KOPT-K1 (cell line): ENCODE measurements at regions not wholly inside any gene's neighbourhood (a gene's known extent, or its start where the extent isn't known, plus 50 kb on each side); places are given as distances from the start of the nearest gene placed in this dataset.
"Not testable (repeated sequence)": the region's sequence is repeated elsewhere in the genome, so short reads cannot be mapped to it uniquely, and the experiment has no call there.

Experiments used
- H3K27ac ChIP-seq: fragments of 200-600 bp; sonication (generic); 2 replicates; pipeline ENCODE4 v1.5.1; 2016; ENCODE audit warnings: antibody characterized with exemption, mild to moderate bottlenecking, low read depth, low read length; ENCODE audit not compliant: poor library complexity, severe bottlenecking
- H3K36me3 ChIP-seq: fragments of 200-600 bp; sonication (generic); 2 replicates; pipeline ENCODE4 v1.5.1; 2017; ENCODE audit warnings: antibody characterized with exemption, mild to moderate bottlenecking, low read length, moderate library complexity; ENCODE audit not compliant: insufficient read depth
- H3K9me3 ChIP-seq: fragments of 200-600 bp; sonication (generic); 2 replicates; pipeline ENCODE4 v1.5.1; 2017; ENCODE audit warnings: antibody characterized with exemption, low read length, mild to moderate bottlenecking; ENCODE audit not compliant: insufficient read depth, poor library complexity, severe bottlenecking

GRCh38 chr16:88167798-88168556 lies 214.8 kb upstream of the ZNF469 start:
- H3K27ac ChIP-seq, H3K36me3 ChIP-seq: not testable (repeated sequence)
- peaks cover 14% of the 10 kb centered on the region for H3K9me3 ChIP-seq

- peaks cover 15% of the 10 kb centered on the region for H3K9me3 ChIP-seq
- H3K27ac ChIP-seq, H3K36me3 ChIP-seq: not testable (repeated sequence)
These were observed 214.2 kb upstream of the ZNF469 start for GRCh38 chr16:88168557-88168949.

- H3K9me3 ChIP-seq: peaks cover 15% of the 10 kb centered on the region
- H3K27ac ChIP-seq, H3K36me3 ChIP-seq: not testable (repeated sequence)
These were observed 213.5 kb upstream of the ZNF469 start for GRCh38 chr16:88169136-88169830.

GRCh38 chr16:88169831-88170165 lies 213.0 kb upstream of the ZNF469 start:
- peaks cover 15% of the 10 kb centered on the region for H3K9me3 ChIP-seq
- not testable (repeated sequence) for H3K27ac ChIP-seq, H3K36me3 ChIP-seq

GRCh38 chr16:88170528-88170991 lies 212.2 kb upstream of the ZNF469 start:
- peaks cover 15% of the 10 kb centered on the region for H3K9me3 ChIP-seq
- no peak overlapping the region for H3K27ac ChIP-seq
- H3K36me3 ChIP-seq: no peaks in the 10 kb centered on the region

- not testable (repeated sequence) for H3K27ac ChIP-seq, H3K36me3 ChIP-seq
- peaks cover 15% of the 10 kb centered on the region for H3K9me3 ChIP-seq
These were observed 211.6 kb upstream of the ZNF469 start for GRCh38 chr16:88171126-88171525.

- H3K27ac ChIP-seq, H3K36me3 ChIP-seq: not testable (repeated sequence)
- H3K9me3 ChIP-seq: peaks cover 15% of the 10 kb centered on the region
These were observed 206.6 kb upstream of the ZNF469 start for GRCh38 chr16:88176184-88176583.

- not testable (repeated sequence) for H3K36me3 ChIP-seq, H3K27ac ChIP-seq
- H3K9me3 ChIP-seq: peaks cover 14% of the 10 kb centered on the region
These were observed 206.1 kb upstream of the ZNF469 start for GRCh38 chr16:88176591-88177180.

- not testable (repeated sequence) for H3K9me3 ChIP-seq, H3K27ac ChIP-seq, H3K36me3 ChIP-seq
These were observed 204.5 kb upstream of the ZNF469 start for GRCh38 chr16:88178251-88178650.

GRCh38 chr16:88178896-88179295 lies 203.9 kb upstream of the ZNF469 start:
- not testable (repeated sequence) for H3K36me3 ChIP-seq, H3K9me3 ChIP-seq, H3K27ac ChIP-seq

- H3K27ac ChIP-seq, H3K36me3 ChIP-seq, H3K9me3 ChIP-seq: not testable (repeated sequence)
These were observed 199.5 kb upstream of the ZNF469 start for GRCh38 chr16:88182967-88183881.

GRCh38 chr16:88184053-88184452 lies 198.7 kb upstream of the ZNF469 start:
- not testable (repeated sequence) for H3K9me3 ChIP-seq, H3K36me3 ChIP-seq, H3K27ac ChIP-seq

- not testable (repeated sequence) for H3K27ac ChIP-seq, H3K9me3 ChIP-seq
These were observed 198.0 kb upstream of the ZNF469 start for GRCh38 chr16:88184566-88185355.

GRCh38 chr16:88185406-88185805 lies 197.4 kb upstream of the ZNF469 start:
- H3K27ac ChIP-seq, H3K9me3 ChIP-seq, H3K36me3 ChIP-seq: not testable (repeated sequence)

More at GRCh38 chr16:88184566-88185355, 198.0 kb upstream of the ZNF469 start:
- H3K36me3 ChIP-seq: not testable (repeated sequence)
